ENCODE measurements at regions not wholly inside any gene's neighbourhood (a gene's known extent, or its start where the extent isn't known, plus 50 kb on each side); places are given as distances from the start of the nearest gene placed in this dataset.
"Not testable (repeated sequence)": the region's sequence is repeated elsewhere in the genome, so short reads cannot be mapped to it uniquely, and the experiment has no call there.

GRCh38 chr5:108467563-108467962 lies 85.7 kb upstream of the FBXL17 start:
- intact Hi-C loops (cut with micrococcal nuclease), result no loop called here

GRCh38 chr5:108461628-108462367 lies 79.9 kb upstream of the FBXL17 start:
- intact Hi-C loops (cut with micrococcal nuclease), result no loop called here

- intact Hi-C loops (cut with micrococcal nuclease), result no loop called here
Observed at GRCh38 chr5:108459769-108460168, 77.9 kb upstream of the FBXL17 start.

GRCh38 chr5:108451269-108451668 lies 69.4 kb upstream of the FBXL17 start:
- intact Hi-C loops (cut with micrococcal nuclease), result no loop called here

- intact Hi-C loops (cut with micrococcal nuclease), result not testable (repeated sequence)
Observed at GRCh38 chr5:108444130-108444529, 62.2 kb upstream of the FBXL17 start.

GRCh38 chr5:108442063-108442651 lies 60.3 kb upstream of the FBXL17 start:
- intact Hi-C loops (cut with micrococcal nuclease), result not testable (repeated sequence)

- intact Hi-C loops (cut with micrococcal nuclease), result no loop called here
Observed at GRCh38 chr5:108437425-108437824, 55.5 kb upstream of the FBXL17 start.

- intact Hi-C loops (cut with micrococcal nuclease), result no loop called here
Observed at GRCh38 chr5:108436696-108437095, 54.8 kb upstream of the FBXL17 start.

GRCh38 chr5:108433600-108433999 lies 51.7 kb upstream of the FBXL17 start:
- intact Hi-C loops (cut with micrococcal nuclease), result no loop called here

- intact Hi-C loops (cut with micrococcal nuclease), result no loop called here
Observed at GRCh38 chr5:108432024-108432423, 50.1 kb upstream of the FBXL17 start.

All from T-helper 1 cell treated with Interleukin-12 subunit alpha and Interleukin-12 subunit beta and Interleukin-4 antibody, amounts not matched to agents 30 ng/mL and 1 ng/mL, for 36 hours (primary cell).